Activated naive CD4-positive, alpha-beta T cell treated with anti-CD3 and anti-CD28 coated beads, Interleukin-2, amount 50 U/mL, for 72 hours (primary cell): ENCODE measurements at regions not wholly inside any gene's neighbourhood (a gene's known extent, or its start where the extent isn't known, plus 50 kb on each side); places are given as distances from the start of the nearest gene placed in this dataset.

Source experiments
- ATAC-seq, 2 donors: fragments of 150-1000 bp; cut with Tn5 transposase; 2 replicates each; pipeline ENCODE4 v1.10.0; 2021; ENCODE audit warnings: mild to moderate bottlenecking in 2 of 2, moderate library complexity in 2 of 2
- DNase-seq, 2 donors: peaks; one replicate each; pipeline ENCODE4 v3.0.0; 2021 to 2022; ENCODE audit warnings: low spot score in 2 of 2
- H3K27ac Mint-ChIP-seq, 2 donors: one replicate each; pipeline ENCODE4 v1.8.0; 2022; ENCODE audit warnings: mild to moderate bottlenecking in 2 of 2, mixed read lengths in 2 of 2
- H3K36me3 Mint-ChIP-seq, 2 donors: one replicate each; pipeline ENCODE4 v1.8.0; 2022; ENCODE audit warnings: mixed read lengths in 2 of 2
- H3K9me3 Mint-ChIP-seq, 2 donors: one replicate each; pipeline ENCODE4 v1.8.0; 2022; ENCODE audit warnings: mixed read lengths in 2 of 2

DNA sequence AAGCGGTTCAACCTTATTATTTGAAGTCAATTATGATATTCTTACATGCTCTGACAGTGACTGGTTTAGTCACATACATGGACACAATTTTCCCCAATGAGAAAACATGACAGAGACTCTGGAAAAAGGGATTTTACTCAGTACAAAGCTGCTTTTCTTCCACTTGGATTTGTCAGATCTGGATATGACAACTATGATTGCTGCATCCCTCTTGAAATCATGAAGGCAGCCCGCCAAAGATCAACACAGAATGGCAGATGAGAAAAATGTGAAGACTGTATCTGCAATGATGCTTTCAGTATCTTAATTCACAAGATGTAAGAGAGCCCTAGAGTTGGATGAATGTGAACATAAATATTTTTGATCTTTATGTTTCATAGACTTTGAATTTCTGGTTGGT lies 439.6 kb downstream of the CDH8 start:
- H3K9me3 Mint-ChIP-seq = peaks cover 14 to 34% of the 10 kb centered on the region in 2 donors
- ATAC-seq (no peak), DNase-seq (no peak)
- H3K36me3 Mint-ChIP-seq = peaks cover 6 to 13% of the 10 kb centered on the region in 2 donors
- no peak overlapping the region for H3K27ac Mint-ChIP-seq

- Mint-ChIP-seq H3K9me3 (peaks cover 14 to 32% of the 10 kb centered on the region in 2 donors), H3K27ac (no peak overlapping the region), H3K36me3 (peaks cover 6 to 13% of the 10 kb centered on the region in 2 donors)
- ATAC-seq = no peak
- DNase-seq = no peak
Measured at GRCh38 chr16:61595605-61596004, 440.6 kb downstream of the CDH8 start.

DNA sequence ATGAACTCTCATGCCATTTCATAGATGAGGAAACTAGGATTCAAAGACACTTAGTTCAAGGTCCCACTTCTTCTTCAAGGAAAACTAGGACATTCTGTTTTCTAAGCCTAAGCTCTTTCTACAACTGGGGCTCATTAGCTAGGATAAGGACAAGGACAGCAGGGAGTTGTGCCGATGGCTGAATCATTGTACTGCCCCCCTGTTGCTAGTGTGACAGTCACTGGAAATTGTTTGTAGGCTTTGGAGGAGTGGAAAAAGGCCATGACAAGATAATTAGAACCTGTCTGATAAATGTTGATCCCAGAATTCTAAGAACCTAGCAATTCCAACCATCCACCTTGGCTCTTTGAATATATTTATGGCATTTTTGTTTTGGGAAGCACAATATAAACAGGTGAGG lies 445.7 kb downstream of the CDH8 start:
- no peak overlapping the region for H3K27ac Mint-ChIP-seq
- ATAC-seq (no peak), DNase-seq (no peak)
- H3K36me3 Mint-ChIP-seq = peaks cover 6 to 7% of the 10 kb centered on the region in 2 donors
- peaks cover 17 to 32% of the 10 kb centered on the region in 2 donors for H3K9me3 Mint-ChIP-seq

DNA sequence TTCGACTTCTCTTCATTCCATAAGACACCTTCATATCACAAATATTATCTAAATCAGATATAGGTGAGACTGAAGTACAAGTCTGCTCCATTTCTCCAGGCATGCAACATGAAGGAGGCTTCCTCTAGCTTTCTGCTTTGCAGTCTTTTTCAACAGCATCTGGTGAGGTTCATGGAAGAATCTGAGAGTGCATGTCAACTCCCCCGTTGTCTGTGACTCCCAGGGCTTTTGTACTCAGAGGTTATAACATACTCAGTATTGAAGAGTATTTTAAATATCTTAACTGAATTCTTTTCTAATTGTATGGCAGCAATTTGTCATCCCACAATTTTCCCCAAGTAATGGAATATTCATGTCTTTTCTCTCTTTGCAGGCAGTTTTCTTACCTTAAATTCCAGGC lies 448.7 kb downstream of the CDH8 start:
- no peaks in the 10 kb centered on the region for H3K36me3 Mint-ChIP-seq
- peaks cover 20 to 26% of the 10 kb centered on the region in 2 donors for H3K9me3 Mint-ChIP-seq
- no peak for DNase-seq
- no peak for ATAC-seq
- no peak overlapping the region for H3K27ac Mint-ChIP-seq

- no peak overlapping the region for H3K27ac Mint-ChIP-seq
- ATAC-seq = no peak
- no peaks in the 10 kb centered on the region for H3K36me3 Mint-ChIP-seq
- DNase-seq = no peak
- peaks cover 9 to 15% of the 10 kb centered on the region in 2 donors for H3K9me3 Mint-ChIP-seq
Measured at GRCh38 chr16:61581417-61582046, 454.7 kb downstream of the CDH8 start.

DNA sequence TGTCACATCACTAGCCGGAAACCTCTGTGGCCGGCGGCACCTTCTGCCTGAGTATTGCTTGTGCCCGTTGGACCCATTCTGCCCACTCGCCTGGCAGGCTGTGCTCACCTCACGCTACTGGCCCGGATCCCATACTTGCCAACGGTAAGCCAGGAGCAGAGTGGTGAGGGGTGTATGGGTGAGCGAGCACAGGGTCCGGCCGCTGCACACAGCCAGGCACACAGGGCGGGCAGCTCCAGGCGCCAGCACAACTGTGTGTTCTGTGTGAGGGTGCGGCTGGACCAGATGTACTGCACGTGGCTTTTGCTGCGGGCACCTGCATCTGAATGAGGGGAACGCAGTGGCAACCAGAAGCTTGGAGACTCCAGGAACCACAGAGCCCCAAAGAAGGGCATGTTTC lies 455.7 kb downstream of the CDH8 start:
- Mint-ChIP-seq H3K36me3 (no peaks in the 10 kb centered on the region), H3K27ac (no peak overlapping the region), H3K9me3 (peaks cover 15 to 22% of the 10 kb centered on the region in 2 donors)
- no peak for ATAC-seq
- no peak for DNase-seq

DNA sequence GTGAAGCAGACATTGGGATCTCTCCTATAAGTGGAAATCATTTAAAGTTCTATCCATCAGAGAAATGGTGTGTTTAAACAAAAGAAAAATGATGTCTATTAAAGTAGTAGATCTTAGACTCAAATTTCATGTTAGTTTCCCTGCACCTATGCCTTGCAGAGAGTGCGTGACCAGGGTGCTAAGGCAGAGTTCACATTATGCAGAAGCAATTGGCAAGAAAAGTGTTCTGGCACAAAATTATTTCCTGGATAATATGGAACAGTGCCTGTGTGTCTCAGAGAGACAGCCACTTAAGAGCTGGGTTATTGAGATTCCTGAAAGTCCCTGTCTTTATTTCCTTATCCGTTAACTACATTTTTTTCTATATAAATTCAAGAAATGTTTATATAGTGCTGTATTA lies 457.0 kb downstream of the CDH8 start:
- no peak for DNase-seq
- peaks cover 0 to 5% of the 10 kb centered on the region in 2 donors for H3K36me3 Mint-ChIP-seq

DNA sequence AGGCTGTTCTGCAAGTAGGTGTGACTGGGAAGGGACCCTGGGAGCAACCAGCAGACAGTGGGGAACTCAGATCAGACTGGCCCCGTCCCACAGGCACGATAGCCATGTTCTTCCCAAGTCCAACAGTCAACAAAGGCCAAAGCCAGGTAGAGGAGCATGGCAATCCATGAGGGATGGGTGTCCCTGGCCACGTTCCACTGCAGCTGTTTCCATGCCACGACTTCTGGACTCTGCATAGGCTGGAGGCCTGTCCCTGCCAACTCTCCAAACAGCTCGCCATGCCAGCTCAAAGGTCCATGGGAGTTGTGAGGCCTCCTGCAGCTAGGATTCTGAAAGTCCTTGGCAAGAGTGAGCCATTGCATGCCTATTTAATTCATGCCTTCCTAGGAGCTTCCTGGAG lies 459.8 kb downstream of the CDH8 start:
- peaks cover 28 to 34% of the 10 kb centered on the region in 2 donors for H3K9me3 Mint-ChIP-seq
- DNase-seq (no peak), ATAC-seq (no peak)
- H3K27ac Mint-ChIP-seq = no peak overlapping the region
- H3K36me3 Mint-ChIP-seq = peaks cover 0 to 6% of the 10 kb centered on the region in 2 donors

More for the DNA sequence above, 457.0 kb downstream of the CDH8 start:
- no peak for ATAC-seq
- no peak overlapping the region for H3K27ac Mint-ChIP-seq
- H3K9me3 Mint-ChIP-seq = peaks cover 20 to 22% of the 10 kb centered on the region in 2 donors

DNA sequence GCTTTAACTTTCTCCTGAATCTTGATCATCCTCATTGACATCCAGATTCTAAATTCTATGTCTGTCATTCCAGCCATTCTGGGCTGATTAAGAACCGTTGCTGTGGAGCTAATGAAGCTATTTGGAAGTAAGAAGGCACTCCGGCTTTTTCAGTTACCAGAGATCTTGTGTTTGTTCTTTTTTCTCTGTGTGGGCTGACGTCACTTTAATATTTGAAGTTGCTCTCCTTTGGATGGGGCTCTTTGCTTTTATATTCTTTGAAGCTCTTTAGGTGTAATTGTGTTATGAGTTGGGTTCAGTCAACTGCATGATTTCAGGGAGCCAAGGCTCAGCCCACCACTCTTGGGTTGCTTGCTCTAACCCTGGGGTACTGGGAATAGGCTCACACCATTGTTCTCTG lies 460.6 kb downstream of the CDH8 start:
- H3K27ac Mint-ChIP-seq = no peak overlapping the region
- H3K9me3 Mint-ChIP-seq = peaks cover 28 to 35% of the 10 kb centered on the region in 2 donors
- DNase-seq (no peak), ATAC-seq (no peak)
- H3K36me3 Mint-ChIP-seq = peaks cover 0 to 6% of the 10 kb centered on the region in 2 donors

- DNase-seq = no peak
- ATAC-seq = no peak
- Mint-ChIP-seq H3K36me3 (peaks cover 0 to 8% of the 10 kb centered on the region in 2 donors), H3K9me3 (peaks cover 20 to 47% of the 10 kb centered on the region in 2 donors), H3K27ac (no peak overlapping the region)
Measured at GRCh38 chr16:61569028-61569427, 467.2 kb downstream of the CDH8 start.

GRCh38 chr16:61564716-61565115 lies 471.5 kb downstream of the CDH8 start:
- peaks cover 0 to 10% of the 10 kb centered on the region in 2 donors for H3K36me3 Mint-ChIP-seq
- ATAC-seq = no peak
- no peak for DNase-seq
- peaks cover 25 to 41% of the 10 kb centered on the region in 2 donors for H3K9me3 Mint-ChIP-seq
- no peak overlapping the region for H3K27ac Mint-ChIP-seq

DNA sequence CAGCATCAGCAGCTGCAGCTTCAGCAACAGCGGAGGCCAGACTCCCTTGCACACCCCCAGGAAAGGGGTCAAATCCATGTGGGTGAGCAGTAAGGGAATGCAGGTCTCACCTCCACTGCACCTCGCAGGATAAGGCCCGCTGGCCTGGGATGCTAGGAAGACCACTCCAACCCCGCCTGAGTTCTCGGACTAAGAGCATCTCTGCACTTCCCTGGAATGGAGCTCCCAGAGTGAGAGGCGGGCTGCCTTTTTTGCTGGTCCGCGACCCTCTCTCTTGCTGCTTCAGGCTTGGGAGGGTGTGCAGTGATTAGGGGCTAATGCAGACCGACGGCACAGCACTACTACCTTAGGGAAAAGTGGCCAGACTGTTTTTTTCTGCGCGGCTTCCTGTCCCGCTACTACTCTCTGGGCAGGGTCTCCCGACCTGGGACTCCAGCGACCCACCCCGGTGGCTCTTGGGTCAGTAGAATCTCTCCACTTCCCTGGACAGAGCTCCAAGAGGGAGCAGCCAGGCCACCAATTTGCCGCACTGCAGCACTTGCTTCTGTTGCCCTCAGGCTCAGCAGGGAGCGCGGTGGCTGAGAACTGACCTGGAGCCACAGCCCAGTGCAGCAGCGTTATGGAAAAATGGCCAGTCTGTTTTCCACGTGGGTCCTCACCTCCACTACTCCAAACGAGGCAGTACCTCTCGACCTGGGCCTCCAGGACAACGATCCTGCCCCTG lies 480.4 kb downstream of the CDH8 start:
- H3K9me3 Mint-ChIP-seq = peaks cover 12 to 16% of the 10 kb centered on the region in 2 donors
- H3K27ac Mint-ChIP-seq = no peak overlapping the region
- no peak for ATAC-seq
- no peak for DNase-seq
- H3K36me3 Mint-ChIP-seq = no peaks in the 10 kb centered on the region

DNA sequence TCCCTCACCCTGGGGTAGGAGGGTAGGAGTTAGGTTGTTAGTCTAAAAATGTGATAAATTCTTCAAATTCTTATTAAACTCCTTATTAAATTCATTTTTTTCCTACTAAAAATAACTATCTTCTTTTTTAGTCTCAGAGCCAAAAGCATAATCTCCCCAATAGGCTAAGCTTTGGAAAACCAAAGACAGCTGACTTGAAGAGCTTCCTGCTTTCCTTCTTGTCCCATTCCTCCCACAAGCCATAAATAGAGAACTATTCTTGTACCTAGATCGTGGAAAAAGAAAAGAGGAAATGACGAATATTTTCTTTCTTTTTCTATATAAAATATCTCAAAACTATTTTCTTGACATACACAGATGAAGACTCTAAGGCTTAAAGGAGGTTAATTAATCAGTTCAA lies 486.9 kb downstream of the CDH8 start:
- H3K9me3 Mint-ChIP-seq = peaks cover 8 to 18% of the 10 kb centered on the region in 2 donors
- no peak overlapping the region for H3K27ac Mint-ChIP-seq
- ATAC-seq (no peak), DNase-seq (no peak)
- H3K36me3 Mint-ChIP-seq = peaks cover 0 to 5% of the 10 kb centered on the region in 2 donors

DNA sequence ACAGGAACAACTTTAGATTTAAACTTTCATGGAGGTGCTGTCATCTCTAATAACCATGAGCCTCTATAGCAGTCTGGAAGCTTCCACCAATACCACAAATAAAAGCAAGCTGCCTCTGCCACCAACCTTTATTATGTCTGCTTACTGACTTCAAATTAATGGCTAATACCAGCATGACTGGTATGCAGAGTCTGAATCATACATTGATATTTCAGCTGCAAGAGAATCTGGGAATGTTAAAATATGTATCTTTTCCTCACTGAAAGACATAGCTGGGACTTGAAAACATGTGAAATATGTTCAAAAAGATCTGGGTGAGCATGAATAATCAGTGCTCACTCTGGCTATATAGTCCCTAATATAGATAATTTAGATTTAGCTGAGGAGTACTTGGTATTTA lies 488.6 kb downstream of the CDH8 start:
- peaks cover 0 to 5% of the 10 kb centered on the region in 2 donors for H3K36me3 Mint-ChIP-seq
- peaks cover 11 to 21% of the 10 kb centered on the region in 2 donors for H3K9me3 Mint-ChIP-seq
- no peak for DNase-seq
- ATAC-seq = no peak
- no peak overlapping the region for H3K27ac Mint-ChIP-seq

DNA sequence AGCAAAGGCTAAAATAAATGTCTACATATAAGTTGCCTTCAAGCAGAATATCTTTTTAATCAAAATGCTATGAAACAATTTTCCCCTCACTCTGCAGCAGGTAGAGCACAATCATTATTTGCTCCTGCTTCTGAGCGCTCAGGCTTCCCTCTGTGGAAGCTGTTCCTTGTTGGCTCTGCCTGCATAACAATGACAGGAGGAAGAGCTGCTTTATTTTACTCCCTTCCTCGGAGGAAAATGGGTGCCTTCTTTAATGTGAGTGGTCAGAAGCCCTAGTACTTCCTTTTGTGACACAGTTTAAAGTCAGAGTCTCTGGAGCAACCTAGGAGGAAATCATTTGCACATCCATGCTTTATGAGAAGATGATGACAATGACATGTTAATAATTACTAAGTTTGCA lies 492.1 kb downstream of the CDH8 start:
- ATAC-seq (no peak), DNase-seq (no peak)
- Mint-ChIP-seq H3K27ac (no peak overlapping the region), H3K9me3 (peaks cover 11 to 20% of the 10 kb centered on the region in 2 donors), H3K36me3 (peaks cover 0 to 5% of the 10 kb centered on the region in 2 donors)

- Mint-ChIP-seq H3K27ac (no peak overlapping the region), H3K36me3 (peaks cover 0 to 8% of the 10 kb centered on the region in 2 donors), H3K9me3 (peaks cover 22 to 32% of the 10 kb centered on the region in 2 donors)
- ATAC-seq (no peak), DNase-seq (no peak)
Measured at GRCh38 chr16:61540216-61540615, 496.0 kb downstream of the CDH8 start.

GRCh38 chr16:61530697-61531096 lies 505.5 kb downstream of the CDH8 start:
- peaks cover 22 to 42% of the 10 kb centered on the region in 2 donors for H3K9me3 Mint-ChIP-seq
- H3K27ac Mint-ChIP-seq = no peak overlapping the region
- H3K36me3 Mint-ChIP-seq = peaks cover 0 to 5% of the 10 kb centered on the region in 2 donors
- ATAC-seq = no peak
- no peak for DNase-seq

DNA sequence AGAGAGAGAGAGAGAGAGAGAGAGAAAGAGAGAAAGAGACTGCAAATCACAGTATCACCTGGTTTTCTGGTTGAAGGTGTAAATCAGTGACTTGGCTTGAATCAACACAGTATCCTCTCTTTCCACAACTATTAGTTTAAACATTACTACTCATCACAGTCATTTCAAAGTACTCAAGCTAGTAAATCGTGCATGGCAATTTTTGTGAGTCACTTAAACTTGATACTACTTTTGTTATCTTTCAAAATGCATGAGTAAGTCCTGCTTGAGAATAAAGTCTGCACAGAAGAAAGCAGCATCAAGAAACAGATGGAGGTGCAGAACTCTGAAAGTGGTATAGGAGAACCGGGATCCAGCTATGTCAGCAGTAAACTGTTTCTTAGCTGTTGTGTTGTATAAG lies 535.4 kb downstream of the CDH8 start:
- Mint-ChIP-seq H3K27ac (no peak overlapping the region), H3K36me3 (no peaks in the 10 kb centered on the region), H3K9me3 (peaks cover 4 to 13% of the 10 kb centered on the region in 2 donors)
- DNase-seq (no peak), ATAC-seq (no peak)
